NCI-H748 treated with DMSO at 0.1 percent for 48 hours (cell line): ENCODE measurements at regions not wholly inside any gene's neighbourhood (a gene's known extent, or its start where the extent isn't known, plus 50 kb on each side); places are given as distances from the start of the nearest gene placed in this dataset.

Experiments used
- DNase-seq: peaks from one replicate; lab custom pipeline; 2025; lab: John Stamatoyannopoulos, UW

GRCh38 chr11:81744336-81745116, 989.1 kb downstream of the FAM181B start:
- DNase-seq: no peak

- no peak for DNase-seq
Measured at GRCh38 chr11:81725701-81726100, 1008.0 kb downstream of the FAM181B start.

- no peak for DNase-seq
Measured at GRCh38 chr11:81717695-81718094, 1016.0 kb downstream of the FAM181B start.

GRCh38 chr11:81707881-81708280, 1025.8 kb downstream of the FAM181B start:
- no peak for DNase-seq

GRCh38 chr11:81705283-81705682, 1028.4 kb downstream of the FAM181B start:
- no peak for DNase-seq

- no peak for DNase-seq
Measured at GRCh38 chr11:81700076-81700475, 1033.6 kb downstream of the FAM181B start.

GRCh38 chr11:81687057-81687456, 1046.6 kb downstream of the FAM181B start:
- DNase-seq: no peak

GRCh38 chr11:81674211-81674610, 1059.5 kb downstream of the FAM181B start:
- no peak for DNase-seq

- no peak for DNase-seq
Measured at GRCh38 chr11:81673001-81673400, 1060.7 kb downstream of the FAM181B start.

- no peak for DNase-seq
Measured at GRCh38 chr11:81669935-81670543, 1063.6 kb downstream of the FAM181B start.

- DNase-seq: no peak
Measured at GRCh38 chr11:81658722-81659121, 1074.9 kb downstream of the FAM181B start.

- DNase-seq: no peak
Measured at GRCh38 chr11:81655351-81655750, 1078.3 kb downstream of the FAM181B start.

- DNase-seq: no peak
Measured at GRCh38 chr11:81647374-81647773, 1086.3 kb downstream of the FAM181B start.

GRCh38 chr11:81644239-81644840, 1089.3 kb downstream of the FAM181B start:
- peak; percentile 55 for DNase-seq

GRCh38 chr11:81634483-81634882, 1099.2 kb downstream of the FAM181B start:
- DNase-seq: no peak

- DNase-seq: no peak
Measured at GRCh38 chr11:81602508-81602907, 1131.2 kb downstream of the FAM181B start.

- DNase-seq: peak; percentile 2
Measured at GRCh38 chr11:81596704-81597103, 1137.0 kb downstream of the FAM181B start.

- DNase-seq: no peak
Measured at GRCh38 chr11:81585390-81585933, 1148.2 kb downstream of the FAM181B start.

GRCh38 chr11:81579339-81579738, 1154.3 kb downstream of the FAM181B start:
- no peak for DNase-seq

- DNase-seq: no peak
Measured at GRCh38 chr11:81578571-81578970, 1155.1 kb downstream of the FAM181B start.

GRCh38 chr11:81574301-81574700, 1159.4 kb downstream of the FAM181B start:
- no peak for DNase-seq

GRCh38 chr11:81573367-81573766, 1160.3 kb downstream of the FAM181B start:
- DNase-seq: no peak

- DNase-seq: no peak
Measured at GRCh38 chr11:81570669-81571068, 1163.0 kb downstream of the FAM181B start.
